Vagina (tissue), 2 donors: ENCODE measurements at regions not wholly inside any gene's neighbourhood (a gene's known extent, or its start where the extent isn't known, plus 50 kb on each side); places are given as distances from the start of the nearest gene placed in this dataset.

Experiments used
- DNase-seq, 2 donors: peaks; one replicate each; pipeline ENCODE4 v3.0.0-alpha.2; 2017; ENCODE audit errors: extremely low spot score in 2 of 2
- H3K27ac ChIP-seq: fragments of 200-600 bp; sonication (generic); one replicate; pipeline ENCODE4 v1.5.1; 2019
- H3K27me3 ChIP-seq: fragments of 200-600 bp; sonication (generic); one replicate; pipeline ENCODE4 v1.5.1; 2019
- H3K36me3 ChIP-seq, 2 donors: fragments of 200-600 bp; sonication (generic); one replicate each; pipeline ENCODE4 v1.5.1; 2017 to 2019
- H3K4me1 ChIP-seq: fragments of 200-600 bp; sonication (generic); one replicate; pipeline ENCODE4 v1.5.1; 2019
- H3K4me3 ChIP-seq, 2 donors: fragments of 200-600 bp; sonication (generic); 1 replicate in 1 of 2; 2 replicates in 1 of 2; pipeline ENCODE4 v1.5.1; 2016 to 2019
- H3K9me3 ChIP-seq: fragments of 200-600 bp; sonication (generic); one replicate; pipeline ENCODE4 v1.5.1; 2019
- CTCF ChIP-seq, 3 experiments: fragments of 450-650 bp in 2 of 3; fragments of 200-600 bp in 1 of 3; sonication (generic) in 1 of 3; IDR thresholded peaks; one replicate each; pipeline ENCODE4 v1.5.1; 2017 to 2019; ENCODE audit warnings: antibody characterized with exemption in 3 of 3, mild to moderate bottlenecking in 2 of 3, moderate library complexity in 2 of 3
- POLR2A ChIP-seq, 2 donors: fragments of 450-650 bp; IDR thresholded peaks; one replicate each; pipeline ENCODE4 v1.6.1; 2017; ENCODE audit warnings: antibody characterized with exemption in 2 of 2, mild to moderate bottlenecking in 2 of 2, moderate library complexity in 2 of 2
- POLR2AphosphoS5 ChIP-seq, 2 donors: sonication (generic); formaldehyde crosslinking; IDR thresholded peaks; one replicate each; pipeline ENCODE4 v1.9.0; 2017; ENCODE audit warnings: antibody characterized with exemption in 2 of 2, mild to moderate bottlenecking in 2 of 2, low read depth in 1 of 2; ENCODE audit not compliant: insufficient read depth in 1 of 2
- intact Hi-C: fragments of 100-400 bp; cut with DNase I; formaldehyde crosslinking; loops from one replicate; pipeline ENCODE4 v1.15.1; 2023

GRCh38 chr12:107221913-107222312 is 128.6 kb upstream of the CRY1 start:
- no peak for DNase-seq
- no peak overlapping the region for H3K27ac ChIP-seq
- intact Hi-C loops, result no loop called here
- H3K4me3 ChIP-seq, result no peak overlapping the region
- H3K27me3 ChIP-seq, result no peaks in the 10 kb centered on the region
- H3K36me3 ChIP-seq, result no peaks in the 10 kb centered on the region
- H3K4me1 ChIP-seq, result no peaks in the 10 kb centered on the region
- no peaks in the 10 kb centered on the region for H3K9me3 ChIP-seq
- TF ChIP-seq CTCF (IDR thresholded peaks at IDR 0.05) (no peak), POLR2AphosphoS5 (IDR thresholded peaks at IDR 0.05; ENCODE audit: insufficient read depth in 1 of 2, low read depth in 1 of 2) (no peak), POLR2A (IDR thresholded peaks at IDR 0.05) (no peak)

GRCh38 chr12:107223821-107224220 is 130.5 kb upstream of the CRY1 start:
- intact Hi-C loops, result no loop called here
- H3K27ac ChIP-seq, result no peak overlapping the region
- no peaks in the 10 kb centered on the region for H3K36me3 ChIP-seq
- no peak for DNase-seq
- H3K4me3 ChIP-seq, result no peak overlapping the region
- no peaks in the 10 kb centered on the region for H3K4me1 ChIP-seq
- no peak for TF ChIP-seq POLR2A (IDR thresholded peaks at IDR 0.05)
- TF ChIP-seq POLR2AphosphoS5 (IDR thresholded peaks at IDR 0.05; ENCODE audit: insufficient read depth in 1 of 2, low read depth in 1 of 2), result no peak
- no peak for TF ChIP-seq CTCF (IDR thresholded peaks at IDR 0.05)
- H3K9me3 ChIP-seq, result no peaks in the 10 kb centered on the region
- no peaks in the 10 kb centered on the region for H3K27me3 ChIP-seq

DNA sequence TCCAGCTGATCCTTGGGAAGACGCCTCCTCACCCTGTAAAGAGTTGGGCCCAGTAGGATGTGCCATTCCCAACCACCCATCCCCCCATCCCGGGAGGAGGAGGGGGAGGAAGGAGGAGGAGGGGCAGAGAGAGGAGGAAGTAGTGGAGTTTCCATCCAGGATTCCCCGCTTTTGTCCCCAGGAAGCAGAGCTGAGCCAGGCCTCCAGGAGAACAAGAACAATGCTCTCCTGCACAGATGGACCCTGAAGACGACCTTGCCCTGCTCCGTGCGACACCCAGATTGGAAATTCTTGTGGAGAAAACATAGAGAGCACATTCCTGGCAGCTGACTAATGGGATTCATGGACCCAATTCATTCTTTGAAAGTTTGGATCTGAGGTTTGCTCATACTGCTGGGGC is 132.3 kb upstream of the CRY1 start:
- no peak overlapping the region for H3K27ac ChIP-seq
- TF ChIP-seq POLR2AphosphoS5 (IDR thresholded peaks at IDR 0.05; ENCODE audit: insufficient read depth in 1 of 2, low read depth in 1 of 2) (no peak), POLR2A (IDR thresholded peaks at IDR 0.05) (no peak), CTCF (IDR thresholded peaks at IDR 0.05) (no peak)

GRCh38 chr12:107226126-107226525 is 132.8 kb upstream of the CRY1 start:
- H3K4me1 ChIP-seq, result no peaks in the 10 kb centered on the region
- H3K27me3 ChIP-seq, result no peaks in the 10 kb centered on the region
- DNase-seq, result no peak
- no peaks in the 10 kb centered on the region for H3K36me3 ChIP-seq
- H3K9me3 ChIP-seq, result no peaks in the 10 kb centered on the region
- TF ChIP-seq POLR2AphosphoS5 (IDR thresholded peaks at IDR 0.05; ENCODE audit: insufficient read depth in 1 of 2, low read depth in 1 of 2) (no peak), POLR2A (IDR thresholded peaks at IDR 0.05) (no peak), CTCF (IDR thresholded peaks at IDR 0.05) (no peak)
- H3K27ac ChIP-seq, result no peak overlapping the region
- no peak overlapping the region for H3K4me3 ChIP-seq
- intact Hi-C loops, result no loop called here

More for the DNA sequence above, 132.3 kb upstream of the CRY1 start:
- H3K9me3 ChIP-seq, result no peaks in the 10 kb centered on the region
- no peaks in the 10 kb centered on the region for H3K4me1 ChIP-seq
- no peak overlapping the region for H3K4me3 ChIP-seq
- no peaks in the 10 kb centered on the region for H3K36me3 ChIP-seq
- no peaks in the 10 kb centered on the region for H3K27me3 ChIP-seq
- no peak for DNase-seq
- intact Hi-C loops, result no loop called here

DNA sequence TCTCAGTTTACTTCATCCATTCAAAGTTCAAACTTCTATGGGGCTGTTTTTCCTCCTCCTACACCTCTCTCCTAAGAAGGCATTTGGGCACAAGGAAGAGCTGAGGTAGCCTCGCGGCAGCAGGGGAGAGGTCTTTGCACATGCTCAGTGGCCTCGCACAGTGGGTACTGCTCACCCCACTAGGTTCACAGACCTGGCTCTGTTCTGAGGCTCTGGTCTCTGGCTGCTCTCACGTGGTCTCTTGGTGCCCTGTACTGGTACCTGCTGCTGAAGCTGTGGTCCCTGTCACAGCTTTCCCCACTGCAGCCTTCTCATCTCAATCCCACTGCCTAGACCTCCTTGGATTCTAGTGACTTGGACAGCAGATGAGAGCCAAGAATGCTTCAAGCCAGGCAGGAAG is 134.7 kb upstream of the CRY1 start:
- Histone ChIP-seq H3K27me3 (no peaks in the 10 kb centered on the region), H3K27ac (no peak overlapping the region), H3K9me3 (no peaks in the 10 kb centered on the region), H3K4me3 (no peak overlapping the region), H3K4me1 (no peaks in the 10 kb centered on the region), H3K36me3 (no peaks in the 10 kb centered on the region)
- TF ChIP-seq POLR2AphosphoS5 (IDR thresholded peaks at IDR 0.05; ENCODE audit: insufficient read depth in 1 of 2, low read depth in 1 of 2) (no peak), POLR2A (IDR thresholded peaks at IDR 0.05) (no peak), CTCF (IDR thresholded peaks at IDR 0.05) (no peak)
- intact Hi-C loops, result no loop called here
- no peak for DNase-seq
